ENCODE measurements at regions not wholly inside any gene's neighbourhood (a gene's known extent, or its start where the extent isn't known, plus 50 kb on each side); places are given as distances from the start of the nearest gene placed in this dataset.

- TF ChIP-seq EP300 (IDR thresholded peaks at IDR 0.05; ENCODE audit: low read length) (no peak), TAF1 (IDR thresholded peaks at IDR 0.05; ENCODE audit: control insufficient read depth, extremely low read depth, insufficient read depth, low read length, severe bottlenecking) (no peak), JUN (IDR thresholded peaks at IDR 0.05; ENCODE audit: borderline replicate concordance, low read depth, low read length) (no peak), JUN (CRISPR knock-in tag; IDR thresholded peaks at IDR 0.05; ENCODE audit: borderline replicate concordance) (no peak), RERE (CRISPR knock-in tag; IDR thresholded peaks at IDR 0.05; ENCODE audit: borderline replicate concordance) (no peak), CHD2 (IDR thresholded peaks at IDR 0.05; ENCODE audit: low read depth, low read length) (no peak), SIN3A (IDR thresholded peaks at IDR 0.05; ENCODE audit: borderline replicate concordance in 2 of 2, control insufficient read depth in 1 of 2, low read depth in 2 of 2, low read length in 2 of 2) (no peak), ARID2 (IDR thresholded peaks at IDR 0.05) (no peak), CTCF (IDR thresholded peaks at IDR 0.05 in 2 of 3, conservative IDR thresholded peaks at IDR 0.05 in 1 of 3; ENCODE audit: insufficient read depth in 2 of 3, low read depth in 1 of 3, low read length in 3 of 3) (no peak), RFX5 (IDR thresholded peaks at IDR 0.05; ENCODE audit: low read depth, low read length) (no peak), JUND (IDR thresholded peaks at IDR 0.05; ENCODE audit: borderline replicate concordance, low read depth, low read length) (no peak), JUND (tag; IDR thresholded peaks at IDR 0.05; ENCODE audit: borderline replicate concordance, low read depth, low read length) (no peak)
These were observed 144.6 kb upstream of the SLC30A5 start for GRCh38 chr5:68949256-68949655.

Measured in K562 (cell line).